ENCODE measurements at regions not wholly inside any gene's neighbourhood (a gene's known extent, or its start where the extent isn't known, plus 50 kb on each side); places are given as distances from the start of the nearest gene placed in this dataset.

GRCh38 chr6:139853302-139853992, 479.0 kb upstream of the CITED2 start:
- peak; percentile 35 for DNase-seq (ENCODE audit: low read depth)

GRCh38 chr6:139852488-139853140, 478.2 kb upstream of the CITED2 start:
- peak; percentile 80 for DNase-seq (ENCODE audit: low read depth)

GRCh38 chr6:139852067-139852466, 477.6 kb upstream of the CITED2 start:
- no peak for DNase-seq (ENCODE audit: low read depth)

GRCh38 chr6:139851206-139851605, 476.8 kb upstream of the CITED2 start:
- no peak for DNase-seq (ENCODE audit: low read depth)

GRCh38 chr6:139850512-139850911, 476.1 kb upstream of the CITED2 start:
- DNase-seq (ENCODE audit: low read depth), result no peak

GRCh38 chr6:139847457-139847813, 473.0 kb upstream of the CITED2 start:
- no peak for DNase-seq (ENCODE audit: low read depth)

- no peak for DNase-seq (ENCODE audit: low read depth)
Measured at GRCh38 chr6:139846538-139847456, 472.3 kb upstream of the CITED2 start.

- DNase-seq (ENCODE audit: low read depth), result no peak
Measured at GRCh38 chr6:139844907-139845306, 470.5 kb upstream of the CITED2 start.

- DNase-seq (ENCODE audit: low read depth), result no peak
Measured at GRCh38 chr6:139841794-139842215, 467.4 kb upstream of the CITED2 start.

- peak; percentile 94 for DNase-seq (ENCODE audit: low read depth)
Measured at GRCh38 chr6:139839506-139840156, 465.2 kb upstream of the CITED2 start.

GRCh38 chr6:139834232-139834631, 459.8 kb upstream of the CITED2 start:
- DNase-seq (ENCODE audit: low read depth), result no peak

GRCh38 chr6:139833592-139833991, 459.1 kb upstream of the CITED2 start:
- no peak for DNase-seq (ENCODE audit: low read depth)

GRCh38 chr6:139832493-139833305, 458.3 kb upstream of the CITED2 start:
- no peak for DNase-seq (ENCODE audit: low read depth)

- DNase-seq (ENCODE audit: low read depth), result no peak
Measured at GRCh38 chr6:139829576-139829975, 455.1 kb upstream of the CITED2 start.

GRCh38 chr6:139828751-139829519, 454.5 kb upstream of the CITED2 start:
- DNase-seq (ENCODE audit: low read depth), result no peak

- DNase-seq (ENCODE audit: low read depth), result no peak
Measured at GRCh38 chr6:139825935-139826374, 451.5 kb upstream of the CITED2 start.

- no peak for DNase-seq (ENCODE audit: low read depth)
Measured at GRCh38 chr6:139824864-139825263, 450.4 kb upstream of the CITED2 start.

GRCh38 chr6:139823808-139824126, 449.3 kb upstream of the CITED2 start:
- no peak for DNase-seq (ENCODE audit: low read depth)

- DNase-seq (ENCODE audit: low read depth), result no peak
Measured at GRCh38 chr6:139823099-139823807, 448.8 kb upstream of the CITED2 start.

Measured in RPMI7951 (cell line).